NOMO-1 treated with dmso at 0.1 percent for 144 hours (cell line): ENCODE measurements at regions not wholly inside any gene's neighbourhood (a gene's known extent, or its start where the extent isn't known, plus 50 kb on each side); places are given as distances from the start of the nearest gene placed in this dataset.

Experiments used
- DNase-seq: peaks from one replicate; lab custom pipeline; 2025; ENCODE audit not compliant: unreplicated experiment; lab: John Stamatoyannopoulos, UW

- DNase-seq: no peak
Observed at GRCh38 chr4:13316354-13316753, 167.8 kb downstream of the RAB28 start.

- DNase-seq: no peak
Observed at GRCh38 chr4:13313856-13314255, 170.3 kb downstream of the RAB28 start.

- no peak for DNase-seq
Observed at GRCh38 chr4:13312264-13312663, 171.9 kb downstream of the RAB28 start.

- DNase-seq: no peak
Observed at GRCh38 chr4:13309751-13310150, 174.4 kb downstream of the RAB28 start.

- DNase-seq: no peak
Observed at GRCh38 chr4:13306356-13306755, 177.8 kb downstream of the RAB28 start.

- DNase-seq: no peak
Observed at GRCh38 chr4:13302876-13303275, 181.3 kb downstream of the RAB28 start.

- DNase-seq: no peak
Observed at GRCh38 chr4:13299343-13299742, 184.8 kb downstream of the RAB28 start.

- no peak for DNase-seq
Observed at GRCh38 chr4:13298655-13299054, 185.5 kb downstream of the RAB28 start.

- DNase-seq: no peak
Observed at GRCh38 chr4:13296986-13297385, 187.2 kb downstream of the RAB28 start.

- no peak for DNase-seq
Observed at GRCh38 chr4:13294961-13295605, 189.1 kb downstream of the RAB28 start.

- no peak for DNase-seq
Observed at GRCh38 chr4:13292372-13292771, 191.8 kb downstream of the RAB28 start.

- DNase-seq: no peak
Observed at GRCh38 chr4:13289391-13289790, 194.7 kb downstream of the RAB28 start.

GRCh38 chr4:13285336-13285735 is 198.8 kb downstream of the RAB28 start:
- no peak for DNase-seq

- DNase-seq: no peak
Observed at GRCh38 chr4:13284932-13285331, 199.2 kb downstream of the RAB28 start.

GRCh38 chr4:13276357-13276756 is 207.8 kb downstream of the RAB28 start:
- DNase-seq: no peak

- DNase-seq: no peak
Observed at GRCh38 chr4:13268703-13269102, 215.4 kb downstream of the RAB28 start.

GRCh38 chr4:13268165-13268564 is 216.0 kb downstream of the RAB28 start:
- DNase-seq: no peak

GRCh38 chr4:13267091-13267490 is 217.0 kb downstream of the RAB28 start:
- no peak for DNase-seq

- DNase-seq: no peak
Observed at GRCh38 chr4:13266687-13267086, 217.5 kb downstream of the RAB28 start.

- no peak for DNase-seq
Observed at GRCh38 chr4:13263967-13264525, 220.1 kb downstream of the RAB28 start.

GRCh38 chr4:13262816-13263215 is 221.3 kb downstream of the RAB28 start:
- DNase-seq: no peak

- no peak for DNase-seq
Observed at GRCh38 chr4:13261486-13262257, 222.5 kb downstream of the RAB28 start.
